Right lobe of liver (tissue), 6 donors: ENCODE measurements at regions not wholly inside any gene's neighbourhood (a gene's known extent, or its start where the extent isn't known, plus 50 kb on each side); places are given as distances from the start of the nearest gene placed in this dataset.

Source experiments
- ATAC-seq, 4 donors: fragments of 200-7000 bp; cut with Tn5 transposase; one replicate each; pipeline ENCODE4 v1.9.1; 2020; ENCODE audit warnings: mild to moderate bottlenecking in 4 of 4, moderate library complexity in 4 of 4
- DNase-seq, 3 donors: peaks; one replicate each; pipeline ENCODE4 v3.0.0-alpha.2; 2020
- H3K27ac ChIP-seq, 3 donors: fragments of 200-600 bp; one replicate each; pipeline ENCODE4 v1.8.0; 2022
- H3K27me3 ChIP-seq, 2 donors: fragments of 200-600 bp; one replicate each; pipeline ENCODE4 v1.8.0; 2022
- H3K36me3 ChIP-seq, 4 donors: fragments of 200-600 bp; sonication (generic) in 1 of 4; one replicate each; pipeline versions ENCODE4 v1.5.1 to v1.8.0; 2017 to 2022; ENCODE audit warnings: control low read depth in 1 of 4
- H3K4me1 ChIP-seq, 4 donors: fragments of 200-600 bp; sonication (generic) in 1 of 4; one replicate each; pipeline versions ENCODE4 v1.5.1 to v1.8.0; 2017 to 2022; ENCODE audit warnings: control low read depth in 1 of 4
- H3K4me3 ChIP-seq, 3 donors: fragments of 200-600 bp; one replicate each; pipeline ENCODE4 v1.8.0; 2022
- H3K9me3 ChIP-seq, 4 donors: fragments of 200-600 bp; sonication (generic) in 1 of 4; one replicate each; pipeline versions ENCODE4 v1.5.1 to v1.8.0; 2017 to 2022; ENCODE audit warnings: control low read depth in 1 of 4
- POLR2A ChIP-seq: fragments of 450-650 bp; IDR thresholded peaks from one replicate; pipeline ENCODE4 v1.6.1; 2017; ENCODE audit warnings: antibody characterized with exemption, mild to moderate bottlenecking
- WGBS: methylation state at CpG from one replicate; pipeline ENCODE4 v1.1.6; 2018; ENCODE audit warnings: low coverage, low lambda C conversion rate; ENCODE audit not compliant: insufficient coverage; ENCODE audit errors: missing lambda C conversion rate; 5-methylcytosine and 5-hydroxymethylcytosine counted together
- intact Hi-C, 2 donors: fragments of 100-400 bp; cut with DNase I; formaldehyde crosslinking; loops; one replicate each; pipeline versions ENCODE4 v1.11.2 to v1.14.1; 2022
- TF ChIP-seq, protein P1 (sequence below), 4 donors: fragments of 200-600 bp in 3 of 4; fragments of 450-650 bp in 1 of 4; IDR thresholded peaks; one replicate each; pipeline versions ENCODE4 v1.5.1 to v1.8.0; 2016 to 2022; ENCODE audit warnings: antibody characterized with exemption in 4 of 4, mild to moderate bottlenecking in 2 of 4
- donor health status: DM: no; HTN: yes; CAD: no.
- donor health status: DM: no; HTN: no; CAD: no.
- donor health status: DM: no; HTN: no; CAD: no.
- donor health status: DM: no; HTN: yes; CAD: no.
- donor health status: DM: no; HTN: yes; CAD: no.

DNA sequence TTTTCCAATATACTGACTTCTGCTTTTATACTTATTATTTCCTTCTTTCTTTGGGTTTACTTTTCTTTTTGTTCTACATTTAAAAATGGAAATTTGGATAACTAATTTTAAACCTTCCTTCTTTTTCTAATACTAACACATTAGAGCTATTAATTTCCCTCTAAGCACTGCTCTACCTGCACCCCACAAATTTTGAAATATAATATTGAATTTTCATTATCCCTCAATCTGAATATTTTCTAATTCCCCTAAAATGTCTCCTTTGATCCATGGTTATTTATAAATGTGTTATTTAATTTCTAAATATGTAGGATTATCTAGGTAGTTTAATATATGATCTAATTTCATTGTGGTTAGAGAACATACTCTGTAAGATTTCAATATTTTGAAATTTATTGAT is 63.4 kb upstream of the LGALSL start:
- no peak overlapping the region for H3K27ac ChIP-seq
- intact Hi-C loops = no loop called here
- no peaks in the 10 kb centered on the region for H3K9me3 ChIP-seq
- DNase-seq (no peak), ATAC-seq (no peak)
- TF ChIP-seq, protein P1, sequence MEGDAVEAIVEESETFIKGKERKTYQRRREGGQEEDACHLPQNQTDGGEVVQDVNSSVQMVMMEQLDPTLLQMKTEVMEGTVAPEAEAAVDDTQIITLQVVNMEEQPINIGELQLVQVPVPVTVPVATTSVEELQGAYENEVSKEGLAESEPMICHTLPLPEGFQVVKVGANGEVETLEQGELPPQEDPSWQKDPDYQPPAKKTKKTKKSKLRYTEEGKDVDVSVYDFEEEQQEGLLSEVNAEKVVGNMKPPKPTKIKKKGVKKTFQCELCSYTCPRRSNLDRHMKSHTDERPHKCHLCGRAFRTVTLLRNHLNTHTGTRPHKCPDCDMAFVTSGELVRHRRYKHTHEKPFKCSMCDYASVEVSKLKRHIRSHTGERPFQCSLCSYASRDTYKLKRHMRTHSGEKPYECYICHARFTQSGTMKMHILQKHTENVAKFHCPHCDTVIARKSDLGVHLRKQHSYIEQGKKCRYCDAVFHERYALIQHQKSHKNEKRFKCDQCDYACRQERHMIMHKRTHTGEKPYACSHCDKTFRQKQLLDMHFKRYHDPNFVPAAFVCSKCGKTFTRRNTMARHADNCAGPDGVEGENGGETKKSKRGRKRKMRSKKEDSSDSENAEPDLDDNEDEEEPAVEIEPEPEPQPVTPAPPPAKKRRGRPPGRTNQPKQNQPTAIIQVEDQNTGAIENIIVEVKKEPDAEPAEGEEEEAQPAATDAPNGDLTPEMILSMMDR (IDR thresholded peaks at IDR 0.05) = no peak
- TF ChIP-seq POLR2A = no peak
- no peaks in the 10 kb centered on the region for H3K36me3 ChIP-seq
- H3K4me3 ChIP-seq = no peak overlapping the region
- H3K27me3 ChIP-seq = no peaks in the 10 kb centered on the region
- peaks cover 0 to 43% (median 21%) of the 10 kb centered on the region in 4 donors for H3K4me1 ChIP-seq

DNA sequence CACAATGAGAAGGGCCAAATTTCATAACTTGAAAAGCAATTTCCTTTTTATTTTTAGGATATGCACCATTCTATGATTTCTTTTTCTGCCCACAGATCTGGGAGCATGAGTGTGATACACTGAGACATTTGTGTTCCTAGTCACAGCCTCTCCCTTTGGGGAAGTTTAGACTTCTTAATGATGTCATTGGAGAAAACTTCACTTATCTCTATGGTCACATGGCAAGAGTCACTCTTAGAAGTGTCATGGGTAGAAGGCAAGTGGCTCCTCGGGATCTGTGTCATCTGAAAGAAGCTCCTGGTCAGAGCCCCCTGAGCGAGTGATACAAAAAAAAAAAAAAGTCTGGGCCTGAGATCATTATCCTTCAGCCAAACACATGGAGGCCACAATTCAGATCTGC is 62.5 kb upstream of the LGALSL start:
- TF ChIP-seq, protein P1 (IDR thresholded peaks at IDR 0.05) = no peak
- TF ChIP-seq POLR2A = no peak
- H3K4me1 ChIP-seq = peaks cover 0 to 43% (median 21%) of the 10 kb centered on the region in 4 donors
- H3K9me3 ChIP-seq = no peaks in the 10 kb centered on the region
- H3K4me3 ChIP-seq = no peak overlapping the region
- 53% methylated on average over 2 of the region's 2 CpGs for WGBS
- no peak for DNase-seq
- peak in 3 of 4 donors; percentile 4 to 41 (median 5) for ATAC-seq
- intact Hi-C loops = no loop called here
- H3K36me3 ChIP-seq = no peaks in the 10 kb centered on the region
- no peaks in the 10 kb centered on the region for H3K27me3 ChIP-seq
- peak overlapping the region; percentile 8 to 54 (median 32) for H3K27ac ChIP-seq

DNA sequence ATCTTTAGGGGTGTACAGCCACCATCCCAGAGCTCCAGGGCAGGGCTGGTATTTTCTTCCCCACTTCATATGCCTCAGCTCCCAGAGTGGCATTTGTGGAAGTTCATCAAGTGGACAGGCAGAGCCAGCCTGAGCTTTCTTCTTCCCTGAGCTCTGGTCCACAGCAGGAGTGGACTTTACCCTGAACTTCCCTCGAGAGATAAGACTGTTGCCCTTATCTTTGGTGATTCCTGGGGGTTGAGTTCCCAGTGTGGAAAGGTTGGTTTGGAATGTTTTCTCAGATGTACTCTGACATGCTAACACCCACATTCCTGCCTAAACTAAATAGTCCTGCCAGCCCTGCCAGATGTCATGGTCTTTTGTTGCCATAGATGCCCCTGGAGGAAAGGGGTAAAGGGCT is 62.0 kb upstream of the LGALSL start:
- DNase-seq (peak in 1 of 3 donors; percentile 60), ATAC-seq (peak; percentile 72 to 86 (median 80))
- H3K36me3 ChIP-seq = no peaks in the 10 kb centered on the region
- H3K27me3 ChIP-seq = no peaks in the 10 kb centered on the region
- H3K4me1 ChIP-seq = peaks cover 0 to 43% (median 21%) of the 10 kb centered on the region in 4 donors
- no peak overlapping the region for H3K4me3 ChIP-seq
- 23% methylated on average over 1 of the region's 1 CpG for WGBS
- H3K27ac ChIP-seq = peak overlapping the region; percentile 8 to 54 (median 32)
- H3K9me3 ChIP-seq = no peaks in the 10 kb centered on the region
- TF ChIP-seq, protein P1 (IDR thresholded peaks at IDR 0.05) = no peak
- no peak for TF ChIP-seq POLR2A
- intact Hi-C loops = no loop called here

DNA sequence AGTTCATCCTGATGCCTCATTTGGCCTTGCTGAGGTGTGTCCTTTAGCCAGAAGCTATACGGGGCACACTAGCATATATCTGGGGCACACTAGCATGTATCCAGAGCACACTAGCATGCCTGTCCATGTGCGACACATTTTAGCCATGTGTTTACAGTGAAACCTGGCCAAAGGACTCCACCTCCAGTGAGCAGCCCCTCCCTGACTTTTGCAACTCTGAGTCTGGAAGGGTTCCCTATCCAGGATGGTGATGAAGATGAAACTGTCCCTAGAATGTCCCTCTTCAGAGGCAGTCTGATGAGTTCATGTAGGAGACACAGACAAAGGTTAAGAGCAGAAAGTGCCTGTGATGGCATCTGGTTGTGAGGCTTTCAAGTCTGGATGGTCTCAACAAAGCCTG is 61.4 kb upstream of the LGALSL start:
- Histone ChIP-seq H3K27me3 (no peaks in the 10 kb centered on the region), H3K4me1 (peaks cover 0 to 43% (median 21%) of the 10 kb centered on the region in 4 donors), H3K27ac (peak overlapping the region in 1 of 3 donors; percentile 54), H3K4me3 (no peak overlapping the region), H3K36me3 (no peaks in the 10 kb centered on the region), H3K9me3 (no peaks in the 10 kb centered on the region)
- DNase-seq (peak in 1 of 3 donors; percentile 60), ATAC-seq (peak; percentile 59 to 69 (median 62))
- intact Hi-C loops = no loop called here
- 0% methylated on average over 1 of the region's 2 CpGs for WGBS
- no peak for TF ChIP-seq POLR2A
- TF ChIP-seq, protein P1 (IDR thresholded peaks at IDR 0.05) = no peak
